HepG2 (cell line): ENCODE measurements at regions not wholly inside any gene's neighbourhood (a gene's known extent, or its start where the extent isn't known, plus 50 kb on each side); places are given as distances from the start of the nearest gene placed in this dataset.

Experiments used
- FIP1L1 ChIP-seq: fragments of 200-400 bp; formaldehyde crosslinking; IDR thresholded peaks from 2 replicates; pipeline ENCODE4 v1.6.1; 2018; ENCODE audit warnings: low read depth, mild to moderate bottlenecking, low read length, moderate library complexity, borderline replicate concordance; ENCODE audit not compliant: insufficient read depth
- GABPA ChIP-seq, 2 experiments: IDR thresholded peaks; 2 replicates each; pipeline ENCODE4 v1.6.1; 2011 to 2016; ENCODE audit warnings: low read depth in 2 of 2, low read length in 1 of 2, missing biosample characterization in 1 of 2, missing genetic modification characterization in 1 of 2
- MAZ ChIP-seq, 2 experiments: sonication (generic) in 1 of 2; formaldehyde crosslinking in 1 of 2; IDR thresholded peaks; 2 replicates each; pipeline versions ENCODE4 v1.5.0 to v1.6.1; 2012 to 2020; ENCODE audit warnings: low read depth in 2 of 2, mild to moderate bottlenecking in 2 of 2, borderline replicate concordance in 1 of 2, improper control_type of control experiment in 1 of 2, low read length in 1 of 2, missing genetic modification reagents in 1 of 2, moderate library complexity in 1 of 2
- SMC3 ChIP-seq: IDR thresholded peaks from 2 replicates; pipeline ENCODE4 v1.6.1; 2011; ENCODE audit warnings: low read length, improper control_type of control experiment
- SP1 ChIP-seq, 2 experiments: fragments of 450-650 bp in 1 of 2; sonication (generic) in 1 of 2; formaldehyde crosslinking in 1 of 2; IDR thresholded peaks; 2 replicates each; pipeline versions ENCODE4 v1.4.0 to v1.6.1; 2016 to 2020; ENCODE audit warnings: missing genetic modification reagents in 1 of 2
- ZNF256 ChIP-seq: sonication (generic); formaldehyde crosslinking; conservative IDR thresholded peaks from 2 replicates; pipeline ENCODE4 v1.4.0; 2020; ENCODE audit warnings: missing genetic modification reagents
- TF ChIP-seq, protein P1 (sequence below), 2 experiments: sonication (generic) in 1 of 2; formaldehyde crosslinking in 1 of 2; IDR thresholded peaks; 2 replicates each; pipeline versions ENCODE4 v1.5.1 to v1.6.1; 2011 to 2020; ENCODE audit warnings: borderline replicate concordance in 1 of 2, low read depth in 1 of 2, low read length in 1 of 2, mild to moderate bottlenecking in 1 of 2, missing genetic modification reagents in 1 of 2, moderate library complexity in 1 of 2
- TF ChIP-seq, protein P2 (sequence below): sonication (generic); formaldehyde crosslinking; IDR thresholded peaks from 2 replicates; pipeline ENCODE4 v1.5.0; 2020; ENCODE audit warnings: mild to moderate bottlenecking, missing genetic modification reagents, moderate library complexity
- TF ChIP-seq, protein P3 (sequence below): sonication (generic); formaldehyde crosslinking; IDR thresholded peaks from 2 replicates; pipeline ENCODE4 v1.4.0; 2020; ENCODE audit warnings: missing genetic modification reagents, borderline replicate concordance
- TF ChIP-seq, protein P4 (sequence below): sonication (generic); formaldehyde crosslinking; IDR thresholded peaks from 2 replicates; pipeline ENCODE4 v1.8.1; 2023; ENCODE audit warnings: mild to moderate bottlenecking, missing genetic modification reagents
- TF ChIP-seq, protein P5 (sequence below): IDR thresholded peaks from 2 replicates; pipeline ENCODE4 v1.6.1; 2016; ENCODE audit warnings: missing compliant biosample characterization, missing genetic modification reagents, borderline replicate concordance

DNA sequence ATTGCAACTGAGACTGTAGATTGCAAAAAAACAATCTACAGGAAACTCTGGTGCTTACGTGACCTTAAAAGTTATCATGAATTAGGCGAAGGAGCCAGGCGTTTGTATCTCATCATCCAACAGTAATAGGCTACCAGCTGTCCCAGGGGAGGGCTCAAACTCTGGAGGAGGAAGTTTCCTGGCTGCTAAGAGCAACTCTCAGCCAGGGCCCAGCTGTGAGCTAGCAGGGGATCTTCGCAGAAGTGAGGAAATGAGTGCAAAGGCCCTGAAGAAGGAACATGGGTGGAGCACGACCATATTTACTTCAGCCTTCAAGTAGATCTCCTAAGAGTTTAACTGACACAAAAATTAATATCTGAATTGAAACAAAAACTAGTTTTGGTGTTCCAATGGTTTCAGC is 686.9 kb upstream of the MAP3K7 start:
- TF ChIP-seq FIP1L1 (no peak), MAZ (IDR thresholded peaks at IDR 0.05; ENCODE audit: borderline replicate concordance, low read depth, low read length) (no peak), MAZ (CRISPR knock-in tag; IDR thresholded peaks at IDR 0.05; ENCODE audit: low read depth) (no peak), ZNF256 (no peak), SMC3 (no peak), GABPA (IDR thresholded peaks at IDR 0.05; ENCODE audit: low read depth, low read length) (no peak), GABPA (CRISPR knock-in tag; IDR thresholded peaks at IDR 0.05; ENCODE audit: low read depth) (no peak), SP1 (IDR thresholded peaks at IDR 0.05) (no peak), SP1 (CRISPR knock-in tag; IDR thresholded peaks at IDR 0.05) (no peak)
- TF ChIP-seq, protein P1, sequence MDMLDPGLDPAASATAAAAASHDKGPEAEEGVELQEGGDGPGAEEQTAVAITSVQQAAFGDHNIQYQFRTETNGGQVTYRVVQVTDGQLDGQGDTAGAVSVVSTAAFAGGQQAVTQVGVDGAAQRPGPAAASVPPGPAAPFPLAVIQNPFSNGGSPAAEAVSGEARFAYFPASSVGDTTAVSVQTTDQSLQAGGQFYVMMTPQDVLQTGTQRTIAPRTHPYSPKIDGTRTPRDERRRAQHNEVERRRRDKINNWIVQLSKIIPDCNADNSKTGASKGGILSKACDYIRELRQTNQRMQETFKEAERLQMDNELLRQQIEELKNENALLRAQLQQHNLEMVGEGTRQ (IDR thresholded peaks at IDR 0.05; ENCODE audit: low read depth, low read length): no peak
- TF ChIP-seq, protein P1 (CRISPR knock-in tag; IDR thresholded peaks at IDR 0.05; ENCODE audit: borderline replicate concordance): no peak
- TF ChIP-seq, protein P2, sequence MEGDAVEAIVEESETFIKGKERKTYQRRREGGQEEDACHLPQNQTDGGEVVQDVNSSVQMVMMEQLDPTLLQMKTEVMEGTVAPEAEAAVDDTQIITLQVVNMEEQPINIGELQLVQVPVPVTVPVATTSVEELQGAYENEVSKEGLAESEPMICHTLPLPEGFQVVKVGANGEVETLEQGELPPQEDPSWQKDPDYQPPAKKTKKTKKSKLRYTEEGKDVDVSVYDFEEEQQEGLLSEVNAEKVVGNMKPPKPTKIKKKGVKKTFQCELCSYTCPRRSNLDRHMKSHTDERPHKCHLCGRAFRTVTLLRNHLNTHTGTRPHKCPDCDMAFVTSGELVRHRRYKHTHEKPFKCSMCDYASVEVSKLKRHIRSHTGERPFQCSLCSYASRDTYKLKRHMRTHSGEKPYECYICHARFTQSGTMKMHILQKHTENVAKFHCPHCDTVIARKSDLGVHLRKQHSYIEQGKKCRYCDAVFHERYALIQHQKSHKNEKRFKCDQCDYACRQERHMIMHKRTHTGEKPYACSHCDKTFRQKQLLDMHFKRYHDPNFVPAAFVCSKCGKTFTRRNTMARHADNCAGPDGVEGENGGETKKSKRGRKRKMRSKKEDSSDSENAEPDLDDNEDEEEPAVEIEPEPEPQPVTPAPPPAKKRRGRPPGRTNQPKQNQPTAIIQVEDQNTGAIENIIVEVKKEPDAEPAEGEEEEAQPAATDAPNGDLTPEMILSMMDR (CRISPR knock-in tag): no peak
- TF ChIP-seq, protein P3, sequence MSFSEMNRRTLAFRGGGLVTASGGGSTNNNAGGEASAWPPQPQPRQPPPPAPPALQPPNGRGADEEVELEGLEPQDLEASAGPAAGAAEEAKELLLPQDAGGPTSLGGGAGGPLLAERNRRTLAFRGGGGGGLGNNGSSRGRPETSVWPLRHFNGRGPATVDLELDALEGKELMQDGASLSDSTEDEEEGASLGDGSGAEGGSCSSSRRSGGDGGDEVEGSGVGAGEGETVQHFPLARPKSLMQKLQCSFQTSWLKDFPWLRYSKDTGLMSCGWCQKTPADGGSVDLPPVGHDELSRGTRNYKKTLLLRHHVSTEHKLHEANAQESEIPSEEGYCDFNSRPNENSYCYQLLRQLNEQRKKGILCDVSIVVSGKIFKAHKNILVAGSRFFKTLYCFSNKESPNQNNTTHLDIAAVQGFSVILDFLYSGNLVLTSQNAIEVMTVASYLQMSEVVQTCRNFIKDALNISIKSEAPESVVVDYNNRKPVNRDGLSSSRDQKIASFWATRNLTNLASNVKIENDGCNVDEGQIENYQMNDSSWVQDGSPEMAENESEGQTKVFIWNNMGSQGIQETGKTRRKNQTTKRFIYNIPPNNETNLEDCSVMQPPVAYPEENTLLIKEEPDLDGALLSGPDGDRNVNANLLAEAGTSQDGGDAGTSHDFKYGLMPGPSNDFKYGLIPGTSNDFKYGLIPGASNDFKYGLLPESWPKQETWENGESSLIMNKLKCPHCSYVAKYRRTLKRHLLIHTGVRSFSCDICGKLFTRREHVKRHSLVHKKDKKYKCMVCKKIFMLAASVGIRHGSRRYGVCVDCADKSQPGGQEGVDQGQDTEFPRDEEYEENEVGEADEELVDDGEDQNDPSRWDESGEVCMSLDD (CRISPR knock-in tag): no peak
- TF ChIP-seq, protein P4, sequence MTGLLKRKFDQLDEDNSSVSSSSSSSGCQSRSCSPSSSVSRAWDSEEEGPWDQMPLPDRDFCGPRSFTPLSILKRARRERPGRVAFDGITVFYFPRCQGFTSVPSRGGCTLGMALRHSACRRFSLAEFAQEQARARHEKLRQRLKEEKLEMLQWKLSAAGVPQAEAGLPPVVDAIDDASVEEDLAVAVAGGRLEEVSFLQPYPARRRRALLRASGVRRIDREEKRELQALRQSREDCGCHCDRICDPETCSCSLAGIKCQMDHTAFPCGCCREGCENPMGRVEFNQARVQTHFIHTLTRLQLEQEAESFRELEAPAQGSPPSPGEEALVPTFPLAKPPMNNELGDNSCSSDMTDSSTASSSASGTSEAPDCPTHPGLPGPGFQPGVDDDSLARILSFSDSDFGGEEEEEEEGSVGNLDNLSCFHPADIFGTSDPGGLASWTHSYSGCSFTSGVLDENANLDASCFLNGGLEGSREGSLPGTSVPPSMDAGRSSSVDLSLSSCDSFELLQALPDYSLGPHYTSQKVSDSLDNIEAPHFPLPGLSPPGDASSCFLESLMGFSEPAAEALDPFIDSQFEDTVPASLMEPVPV (CRISPR knock-in tag): no peak
- TF ChIP-seq, protein P5, sequence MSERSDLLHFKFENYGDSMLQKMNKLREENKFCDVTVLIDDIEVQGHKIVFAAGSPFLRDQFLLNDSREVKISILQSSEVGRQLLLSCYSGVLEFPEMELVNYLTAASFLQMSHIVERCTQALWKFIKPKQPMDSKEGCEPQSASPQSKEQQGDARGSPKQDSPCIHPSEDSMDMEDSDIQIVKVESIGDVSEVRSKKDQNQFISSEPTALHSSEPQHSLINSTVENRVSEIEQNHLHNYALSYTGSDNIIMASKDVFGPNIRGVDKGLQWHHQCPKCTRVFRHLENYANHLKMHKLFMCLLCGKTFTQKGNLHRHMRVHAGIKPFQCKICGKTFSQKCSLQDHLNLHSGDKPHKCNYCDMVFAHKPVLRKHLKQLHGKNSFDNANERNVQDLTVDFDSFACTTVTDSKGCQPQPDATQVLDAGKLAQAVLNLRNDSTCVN (CRISPR knock-in tag): no peak
